Activated T-helper 1 cell treated with anti-CD3 and anti-CD28 coated beads, Interleukin-2, amount 50 U/mL, for 16 hours (primary cell): ENCODE measurements at regions not wholly inside any gene's neighbourhood (a gene's known extent, or its start where the extent isn't known, plus 50 kb on each side); places are given as distances from the start of the nearest gene placed in this dataset.

ENCODE experiments used
- DNase-seq, 2 donors: peaks; one replicate each; pipeline ENCODE4 v3.0.0-alpha.2; 2020; ENCODE audit warnings: low read depth in 1 of 2, low spot score in 1 of 2

GRCh38 chr4:11622961-11623725 is 194.4 kb upstream of the HS3ST1 start:
- no peak for DNase-seq

GRCh38 chr4:11620861-11621260 is 192.2 kb upstream of the HS3ST1 start:
- no peak for DNase-seq

- DNase-seq = no peak
Measured at GRCh38 chr4:11618666-11619282, 190.1 kb upstream of the HS3ST1 start.

- no peak for DNase-seq
Measured at GRCh38 chr4:11616856-11617255, 188.2 kb upstream of the HS3ST1 start.

- DNase-seq = no peak
Measured at GRCh38 chr4:11615601-11616000, 186.9 kb upstream of the HS3ST1 start.

GRCh38 chr4:11614426-11614825 is 185.7 kb upstream of the HS3ST1 start:
- DNase-seq = no peak

- DNase-seq = no peak
Measured at GRCh38 chr4:11611868-11612267, 183.2 kb upstream of the HS3ST1 start.

GRCh38 chr4:11609751-11610150 is 181.1 kb upstream of the HS3ST1 start:
- DNase-seq = no peak

- DNase-seq = no peak
Measured at GRCh38 chr4:11608992-11609391, 180.3 kb upstream of the HS3ST1 start.

GRCh38 chr4:11606078-11606477 is 177.4 kb upstream of the HS3ST1 start:
- no peak for DNase-seq

GRCh38 chr4:11605597-11605996 is 176.9 kb upstream of the HS3ST1 start:
- DNase-seq = no peak

GRCh38 chr4:11604821-11605220 is 176.1 kb upstream of the HS3ST1 start:
- DNase-seq = no peak

- DNase-seq = no peak
Measured at GRCh38 chr4:11603591-11604194, 175.0 kb upstream of the HS3ST1 start.

- DNase-seq = no peak
Measured at GRCh38 chr4:11602606-11603340, 174.1 kb upstream of the HS3ST1 start.

- DNase-seq = no peak
Measured at GRCh38 chr4:11599064-11599463, 170.4 kb upstream of the HS3ST1 start.

GRCh38 chr4:11598591-11598990 is 169.9 kb upstream of the HS3ST1 start:
- no peak for DNase-seq

- DNase-seq = no peak
Measured at GRCh38 chr4:11597506-11597905, 168.8 kb upstream of the HS3ST1 start.

- DNase-seq = no peak
Measured at GRCh38 chr4:11596989-11597388, 168.3 kb upstream of the HS3ST1 start.

- DNase-seq = no peak
Measured at GRCh38 chr4:11593576-11594116, 165.0 kb upstream of the HS3ST1 start.

GRCh38 chr4:11592276-11592675 is 163.6 kb upstream of the HS3ST1 start:
- no peak for DNase-seq

- DNase-seq = no peak
Measured at GRCh38 chr4:11590132-11590531, 161.4 kb upstream of the HS3ST1 start.

GRCh38 chr4:11589676-11590075 is 161.0 kb upstream of the HS3ST1 start:
- DNase-seq = no peak
